HepG2 (cell line): ENCODE measurements at regions not wholly inside any gene's neighbourhood (a gene's known extent, or its start where the extent isn't known, plus 50 kb on each side); places are given as distances from the start of the nearest gene placed in this dataset.
"Not testable (repeated sequence)": the region's sequence is repeated elsewhere in the genome, so short reads cannot be mapped to it uniquely, and the experiment has no call there.

Source experiments
- ATAC-seq: fragments of 200-7000 bp; cut with Tn5 transposase; 3 replicates; pipeline ENCODE4 v1.9.1; 2020; ENCODE audit warnings: mild to moderate bottlenecking, moderate library complexity
- BruUV-seq: library from RNA; stranded (reverse); fragments of 400-500 nt; replicated peaks from 2 replicates; lab custom pipeline; 2021; lab: Mats Ljungman, UMichigan
- CTCF ChIA-PET: fragments of 300-600 bp; formaldehyde crosslinking; extraction: SDS; loops from one replicate; lab custom pipeline; 2021; ENCODE audit warnings: low total read pairs, inconsistent platforms, low intra/inter-chr PET ratio; lab: Yijun Ruan, JAX
- POLR2A ChIA-PET: fragments of 350-600 bp; sonication (Branson Sonifier 250); formaldehyde crosslinking; loops from one replicate; lab custom pipeline; 2020; ENCODE audit warnings: antibody characterized with exemption, inconsistent platforms; lab: Yijun Ruan, JAX
- DNase-seq: peaks from one replicate; pipeline ENCODE4 v3.0.0-alpha.2; 2015; ENCODE audit warnings: low spot score
- FAIRE-seq: peaks from 3 replicates; lab custom pipeline; 2011; peaks lifted over from hg19 to GRCh38; lab: Jason Lieb, UNC
- H2AFZ ChIP-seq: one replicate; pipeline ENCODE4 v1.6.1; 2011; ENCODE audit warnings: low read length, inconsistent platforms
- H3K27ac ChIP-seq: fragments of 300-600 bp; 3 replicates; pipeline ENCODE4 v1.8.0; 2011; ENCODE audit warnings: mixed run types, mild to moderate bottlenecking, mixed read lengths, low read length, inconsistent platforms; ENCODE audit not compliant: insufficient read depth; ENCODE audit errors: extremely low read length
- H3K27me3 ChIP-seq, 2 experiments: fragments of 200-600 bp in 1 of 2; 2 replicates in 1 of 2; 3 replicates in 1 of 2; pipeline versions ENCODE4 v1.6.0 to v1.8.0; 2011; ENCODE audit warnings: low read length in 2 of 2, mild to moderate bottlenecking in 2 of 2, moderate library complexity in 2 of 2, inconsistent platforms in 1 of 2; ENCODE audit not compliant: insufficient read depth in 2 of 2, control insufficient read depth in 1 of 2
- H3K36me3 ChIP-seq, 2 experiments: fragments of 200-600 bp in 1 of 2; replicated peaks in 1 of 2; 2 replicates in 1 of 2; 3 replicates in 1 of 2; pipeline versions ENCODE4 v1.5.1 to v1.8.0; 2011; ENCODE audit warnings: low read length in 2 of 2, inconsistent platforms in 1 of 2; ENCODE audit not compliant: insufficient read depth in 2 of 2, control insufficient read depth in 1 of 2
- H3K4me1 ChIP-seq: 2 replicates; pipeline ENCODE4 v1.5.1; 2012; ENCODE audit warnings: low read length, inconsistent platforms; ENCODE audit not compliant: insufficient read depth
- H3K4me2 ChIP-seq: 2 replicates; pipeline ENCODE4 v1.6.0; 2011; ENCODE audit warnings: low read depth, low read length, inconsistent platforms
- H3K4me3 ChIP-seq, 3 experiments: fragments of 200-600 bp in 1 of 3; sonication (generic), shearing (Covaris generic) in 1 of 3; replicated peaks in 1 of 3; 2 replicates each; pipeline ENCODE4 v1.5.1; 2011 to 2016; ENCODE audit warnings: low read length in 3 of 3, inconsistent platforms in 2 of 3, low read depth in 2 of 3, mild to moderate bottlenecking in 2 of 3, control low read depth in 1 of 3, mixed read lengths in 1 of 3; ENCODE audit not compliant: insufficient read depth in 1 of 3
- H3K79me2 ChIP-seq: one replicate; pipeline ENCODE4 v1.6.1; 2011; ENCODE audit warnings: low read length, inconsistent platforms; ENCODE audit not compliant: insufficient read depth
- H3K9ac ChIP-seq: 2 replicates; pipeline ENCODE4 v1.6.0; 2011; ENCODE audit warnings: mild to moderate bottlenecking, low read depth, low read length, inconsistent platforms; ENCODE audit not compliant: insufficient read depth
- H3K9me3 ChIP-seq: 2 replicates; pipeline ENCODE4 v1.5.1; 2012; ENCODE audit warnings: mild to moderate bottlenecking, low read length
- H4K20me1 ChIP-seq: 2 replicates; pipeline ENCODE4 v1.6.0; 2011; ENCODE audit warnings: inconsistent platforms, mild to moderate bottlenecking, low read length, moderate library complexity; ENCODE audit not compliant: insufficient read depth
- CEBPB ChIP-seq: IDR thresholded peaks from 2 replicates; pipeline ENCODE4 v1.6.1; 2011; ENCODE audit warnings: low read depth, low read length, improper control_type of control experiment, borderline replicate concordance
- SSRP1 ChIP-seq: IDR thresholded peaks from 2 replicates; pipeline ENCODE4 v1.6.1; 2016; ENCODE audit warnings: control low read depth
- TCF7 ChIP-seq: sonication (generic); IDR thresholded peaks from 2 replicates; pipeline ENCODE4 v1.6.1; 2016; ENCODE audit warnings: antibody characterized with exemption, low read depth
- ZNF282 ChIP-seq: fragments of 450-650 bp; IDR thresholded peaks from 2 replicates; pipeline ENCODE4 v1.6.1; 2018; ENCODE audit not compliant: partially characterized antibody
- ZNF788 ChIP-seq: sonication (generic); formaldehyde crosslinking; IDR thresholded peaks from 2 replicates; pipeline ENCODE4 v1.5.0; 2020; ENCODE audit warnings: mild to moderate bottlenecking, missing genetic modification reagents, borderline replicate concordance
- WGBS: methylation state at CpG from one replicate; pipeline ENCODE4 v1.1.6; 2017; ENCODE audit warnings: low lambda C conversion rate; 5-methylcytosine and 5-hydroxymethylcytosine counted together
- in situ Hi-C: cut with HindIII; loops from 2 replicates; pipeline ENCODE4 v1.10.0; 2017; ENCODE audit warnings: low pct_unique_long_range_greater_than_20kb; ENCODE audit not compliant: extremely low pct_ligation_motif_present
- intact Hi-C: fragments of 100-400 bp; cut with micrococcal nuclease; formaldehyde crosslinking; loops from one replicate; pipeline ENCODE4 v1.10.0; 2022; ENCODE audit not compliant: unreplicated experiment

DNA sequence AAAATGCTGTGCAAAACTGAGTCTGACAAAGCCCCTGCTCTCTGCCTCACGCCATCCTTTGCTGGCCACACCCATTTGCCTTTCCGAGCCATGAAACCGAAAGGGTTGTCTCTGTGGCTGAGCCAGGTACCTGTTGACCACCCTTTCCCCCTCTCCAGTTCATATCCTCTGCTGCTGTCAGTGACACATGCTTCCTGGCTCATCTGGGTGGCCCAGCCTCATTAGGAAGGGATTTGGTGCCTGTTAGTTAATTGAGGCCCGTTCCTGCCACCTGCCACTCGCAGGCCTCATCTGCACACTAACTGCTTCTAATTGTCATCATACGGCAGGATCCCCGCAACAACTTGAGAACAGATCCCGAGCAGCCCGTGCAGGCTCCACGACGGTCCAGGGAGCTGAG, 79.2 kb downstream of the OLIG1 start:
- H3K4me1 ChIP-seq: no peaks in the 10 kb centered on the region
- TF ChIP-seq ZNF788 (CRISPR knock-in tag) (no peak), ZNF282 (no peak), TCF7 (no peak), SSRP1 (CRISPR knock-in tag) (no peak)
- no peaks in the 10 kb centered on the region for H3K36me3 ChIP-seq
- POLR2A ChIA-PET: no interaction called here
- no peak overlapping the region for H3K4me2 ChIP-seq
- H3K79me2 ChIP-seq: no peaks in the 10 kb centered on the region
- H3K27me3 ChIP-seq: peaks cover 8 to 72% of the 10 kb centered on the region in 2 experiments; a peak in 4 of 5 replicates
- H3K4me3 ChIP-seq: no peak overlapping the region
- 30% methylated on average over 8 of the region's 11 CpGs for WGBS
- intact Hi-C loops (no loop called here), in situ Hi-C loops (loop anchor here (25.0 kb wide), 1 partner anchor 487 kb away; no protein-coding TSS in a partner anchor)
- no TSS peak for BruUV-seq
- CTCF ChIA-PET: no interaction called here
- FAIRE-seq (no peak), DNase-seq (no peak), ATAC-seq (no peak)
- H4K20me1 ChIP-seq: no peaks in the 10 kb centered on the region
- H3K27ac ChIP-seq: no peak overlapping the region
- no peak overlapping the region for H2AFZ ChIP-seq
- H3K9me3 ChIP-seq: no peaks in the 10 kb centered on the region
- no peak overlapping the region for H3K9ac ChIP-seq

DNA sequence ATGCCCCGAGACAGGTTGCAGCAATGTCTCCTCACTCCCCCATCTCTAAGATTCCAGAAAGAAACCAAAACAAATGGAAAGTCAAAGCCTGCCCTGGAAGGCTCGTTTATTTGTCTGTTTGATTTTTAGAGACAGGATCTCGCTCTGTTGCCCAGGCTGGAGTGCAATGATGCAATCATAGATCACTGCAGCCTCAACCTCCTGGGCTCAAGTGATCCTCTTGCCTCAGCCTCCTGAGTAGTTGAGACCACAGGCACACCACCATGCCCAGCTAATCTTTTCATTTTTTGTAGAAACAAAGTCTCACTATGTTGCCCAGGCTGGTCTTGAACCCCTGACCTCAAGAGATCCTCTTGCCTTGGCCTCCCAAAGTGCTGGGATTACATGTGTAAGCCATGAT, 78.8 kb upstream of the IFNAR2 start:
- CTCF ChIA-PET, H2AFZ ChIP-seq, H3K4me1 ChIP-seq, H3K4me3 ChIP-seq, H3K9ac ChIP-seq, FAIRE-seq, DNase-seq, ATAC-seq, POLR2A ChIA-PET, BruUV-seq, H3K9me3 ChIP-seq, H3K4me2 ChIP-seq, in situ Hi-C loops, H3K36me3 ChIP-seq, H3K79me2 ChIP-seq, H3K27ac ChIP-seq, intact Hi-C loops, H4K20me1 ChIP-seq: not testable (repeated sequence)
- 45% methylated on average over 2 of the region's 3 CpGs for WGBS
- H3K27me3 ChIP-seq: peaks cover 8 to 58% of the 10 kb centered on the region in 2 experiments; a peak in 4 of 5 replicates
- TF ChIP-seq CEBPB: 0 out of 2 replicates have a peak, but pooled peaks have one; percentile 13
